H1 (cell line): ENCODE measurements at regions not wholly inside any gene's neighbourhood (a gene's known extent, or its start where the extent isn't known, plus 50 kb on each side); places are given as distances from the start of the nearest gene placed in this dataset.

ENCODE experiments used
- CTCF ChIA-PET: fragments of 300-600 bp; sonication (Branson Sonifier 250); formaldehyde crosslinking; loops from one replicate; lab custom pipeline; 2021; ENCODE audit not compliant: partially characterized antibody; lab: Charles Lee
- POLR2A ChIA-PET: fragments of 300-600 bp; sonication (Branson Sonifier 250); formaldehyde crosslinking; loops from one replicate; lab custom pipeline; 2021; ENCODE audit warnings: inconsistent platforms; ENCODE audit not compliant: partially characterized antibody; lab: Charles Lee
- DNase-seq, 2 experiments: peaks; one replicate each; pipeline versions ENCODE4 v3.0.0 to v3.0.0-alpha.2; 2010 to 2022; ENCODE audit warnings: low spot score in 2 of 2, low read depth in 1 of 2, mixed read lengths in 1 of 2
- FAIRE-seq: peaks from 2 replicates; lab custom pipeline; 2011; peaks lifted over from hg19 to GRCh38; lab: Jason Lieb, UNC
- H2AFZ ChIP-seq: 2 replicates; pipeline ENCODE4 v1.8.1; 2012; ENCODE audit warnings: low read length, inconsistent platforms
- H2AK5ac ChIP-seq: 2 replicates; pipeline ENCODE4 v1.6.1; 2013; ENCODE audit warnings: low read depth, low read length
- H2BK120ac ChIP-seq: replicated peaks from 2 replicates; pipeline ENCODE3; 2013; ENCODE audit warnings: low read depth, low read length, inconsistent platforms
- H2BK12ac ChIP-seq: 2 replicates; pipeline ENCODE4 v1.6.1; 2013; ENCODE audit warnings: low read depth, low read length
- H2BK15ac ChIP-seq: 2 replicates; pipeline ENCODE4 v1.6.1; 2013; ENCODE audit warnings: low read length
- H2BK20ac ChIP-seq: 2 replicates; pipeline ENCODE4 v1.6.1; 2013; ENCODE audit warnings: low read length
- H2BK5ac ChIP-seq: 2 replicates; pipeline ENCODE4 v1.6.1; 2013; ENCODE audit warnings: low read depth, low read length
- H3K14ac ChIP-seq: 2 replicates; pipeline ENCODE4 v1.6.1; 2013; ENCODE audit warnings: inconsistent platforms; ENCODE audit not compliant: insufficient read length
- H3K18ac ChIP-seq: 2 replicates; pipeline ENCODE4 v1.6.1; 2013; ENCODE audit warnings: low read length; ENCODE audit errors: extremely low read depth
- H3K23ac ChIP-seq: 2 replicates; pipeline ENCODE4 v1.6.1; 2013; ENCODE audit warnings: inconsistent platforms; ENCODE audit not compliant: insufficient read length
- H3K23me2 ChIP-seq: 2 replicates; pipeline ENCODE4 v1.6.1; 2013; ENCODE audit warnings: low read depth, low read length
- H3K27ac ChIP-seq: 2 replicates; pipeline ENCODE4 v1.6.1; 2011; ENCODE audit warnings: low read depth, low read length, inconsistent platforms
- H3K27me3 ChIP-seq, 4 experiments: replicated peaks in 1 of 4; 1 replicate in 1 of 4; 2 replicates in 3 of 4; pipeline versions ENCODE4 v1.6.1 to v1.8.1; 2011 to 2013; ENCODE audit warnings: low read length in 3 of 4, mild to moderate bottlenecking in 3 of 4, inconsistent platforms in 2 of 4, mixed read lengths in 2 of 4, moderate library complexity in 1 of 4; ENCODE audit not compliant: control insufficient read depth in 3 of 4, insufficient read depth in 3 of 4; ENCODE audit errors: extremely low read depth in 1 of 4
- H3K36me3 ChIP-seq, 4 experiments: 2 replicates each; pipeline versions ENCODE4 v1.6.1 to v1.8.1; 2011 to 2013; ENCODE audit warnings: mild to moderate bottlenecking in 4 of 4, low read length in 3 of 4, moderate library complexity in 2 of 4, control low read depth in 1 of 4, inconsistent platforms in 1 of 4; ENCODE audit not compliant: insufficient read depth in 4 of 4, control insufficient read depth in 2 of 4
- H3K4ac ChIP-seq: replicated peaks from 2 replicates; pipeline ENCODE3; 2013; ENCODE audit warnings: low read length, low read depth, mixed read lengths, inconsistent platforms; ENCODE audit not compliant: insufficient read length
- H3K4me1 ChIP-seq, 4 experiments: replicated peaks in 1 of 4; 1 replicate in 1 of 4; 2 replicates in 3 of 4; pipeline versions ENCODE4 v1.6.1 to v1.8.1; 2011 to 2013; ENCODE audit warnings: low read length in 3 of 4, inconsistent platforms in 2 of 4, mixed read lengths in 1 of 4; ENCODE audit not compliant: insufficient read depth in 4 of 4, control insufficient read depth in 3 of 4
- H3K4me2 ChIP-seq, 2 experiments: 2 replicates each; pipeline versions ENCODE4 v1.6.1 to v1.8.1; 2011 to 2013; ENCODE audit warnings: low read depth in 2 of 2, low read length in 2 of 2, control low read depth in 1 of 2, inconsistent platforms in 1 of 2, mild to moderate bottlenecking in 1 of 2; ENCODE audit not compliant: insufficient read depth in 1 of 2
- H3K4me3 ChIP-seq, 4 experiments: fragments of 200-600, 300-600 bp in 1 of 4; sonication (generic), shearing (Covaris generic), sonication (Bioruptor Twin) in 1 of 4; 2 replicates each; pipeline versions ENCODE4 v1.5.1 to v1.8.1; 2011 to 2016; ENCODE audit warnings: low read length in 4 of 4, low read depth in 3 of 4, control low read depth in 2 of 4, inconsistent platforms in 2 of 4, mild to moderate bottlenecking in 2 of 4, mixed read lengths in 1 of 4, moderate library complexity in 1 of 4; ENCODE audit not compliant: insufficient read depth in 2 of 4; ENCODE audit errors: extremely low read depth in 1 of 4
- H3K56ac ChIP-seq: replicated peaks from 2 replicates; pipeline ENCODE3; 2013; ENCODE audit warnings: low read depth, mild to moderate bottlenecking, mixed read lengths, low read length, inconsistent platforms; ENCODE audit not compliant: insufficient read length
- H3K79me1 ChIP-seq: 2 replicates; pipeline ENCODE4 v1.6.1; 2013; ENCODE audit warnings: low read depth, low read length, control low read depth
- H3K79me2 ChIP-seq, 2 experiments: 2 replicates each; pipeline versions ENCODE4 v1.6.1 to v1.8.1; 2012 to 2013; ENCODE audit warnings: low read length in 2 of 2, mild to moderate bottlenecking in 2 of 2, inconsistent platforms in 1 of 2; ENCODE audit not compliant: insufficient read depth in 2 of 2, control insufficient read depth in 1 of 2
- H3K9ac ChIP-seq, 4 experiments: replicated peaks in 1 of 4; 1 replicate in 1 of 4; 2 replicates in 3 of 4; pipeline versions ENCODE4 v1.6.1 to v1.8.1; 2011 to 2013; ENCODE audit warnings: low read depth in 3 of 4, low read length in 3 of 4, control low read depth in 2 of 4, mild to moderate bottlenecking in 2 of 4, moderate library complexity in 2 of 4, inconsistent platforms in 1 of 4; ENCODE audit errors: extremely low read depth in 1 of 4
- H3K9me3 ChIP-seq, 2 experiments: 2 replicates each; pipeline versions ENCODE4 v1.6.1 to v1.8.1; 2012 to 2013; ENCODE audit warnings: mild to moderate bottlenecking in 2 of 2, moderate library complexity in 2 of 2, control low read depth in 1 of 2, inconsistent platforms in 1 of 2, low read depth in 1 of 2, low read length in 1 of 2, mixed read lengths in 1 of 2; ENCODE audit not compliant: insufficient read depth in 2 of 2
- H4K20me1 ChIP-seq, 2 experiments: replicated peaks in 1 of 2; 2 replicates each; pipeline versions ENCODE3 to v1.8.1; 2011 to 2013; ENCODE audit warnings: inconsistent platforms in 2 of 2, low read length in 2 of 2, mild to moderate bottlenecking in 1 of 2; ENCODE audit not compliant: insufficient read depth in 2 of 2, control insufficient read depth in 1 of 2
- H4K5ac ChIP-seq: 2 replicates; pipeline ENCODE4 v1.6.1; 2013; ENCODE audit warnings: low read length, low read depth, mixed read lengths, inconsistent platforms; ENCODE audit not compliant: insufficient read length
- H4K8ac ChIP-seq: 2 replicates; pipeline ENCODE4 v1.8.0; 2013; ENCODE audit warnings: mild to moderate bottlenecking, moderate library complexity, low read length, inconsistent platforms; ENCODE audit not compliant: insufficient read depth; ENCODE audit errors: extremely low read depth
- H4K91ac ChIP-seq: replicated peaks from 2 replicates; pipeline ENCODE3; 2013; ENCODE audit warnings: low read length, mixed read lengths, inconsistent platforms; ENCODE audit not compliant: insufficient read length
- CEBPB ChIP-seq: IDR thresholded peaks from 2 replicates; pipeline ENCODE4 v1.6.1; 2012; ENCODE audit warnings: low read depth, low read length
- FOSL1 ChIP-seq: IDR thresholded peaks from 2 replicates; pipeline ENCODE4 v1.6.1; 2011; ENCODE audit warnings: mild to moderate bottlenecking, low read depth, low read length, moderate library complexity; ENCODE audit not compliant: insufficient read depth
- GABPA ChIP-seq: IDR thresholded peaks from 2 replicates; pipeline ENCODE4 v1.6.1; 2011; ENCODE audit warnings: mild to moderate bottlenecking, low read length, moderate library complexity, borderline replicate concordance; ENCODE audit not compliant: insufficient read depth
- GTF2F1 ChIP-seq: IDR thresholded peaks from 2 replicates; pipeline ENCODE4 v1.6.1; 2012; ENCODE audit warnings: low read depth, low read length, improper control_type of control experiment, borderline replicate concordance
- HDAC6 ChIP-seq: IDR thresholded peaks from one replicate; pipeline ENCODE4 v1.7.1; 2012; ENCODE audit warnings: low read depth, mild to moderate bottlenecking, inconsistent platforms, low read length, moderate library complexity
- POU5F1 ChIP-seq: IDR thresholded peaks from 2 replicates; pipeline ENCODE4 v1.6.1; 2011; ENCODE audit warnings: low read depth, mild to moderate bottlenecking, low read length, moderate library complexity
- RAD21 ChIP-seq, 2 experiments: IDR thresholded peaks in 1 of 2; conservative IDR thresholded peaks in 1 of 2; 2 replicates each; pipeline ENCODE4 v1.6.1; 2011; ENCODE audit warnings: low read depth in 2 of 2, low read length in 2 of 2, improper control_type of control experiment in 1 of 2, inconsistent platforms in 1 of 2, mild to moderate bottlenecking in 1 of 2, moderate library complexity in 1 of 2
- RFX5 ChIP-seq: IDR thresholded peaks from 2 replicates; pipeline ENCODE4 v1.6.1; 2011; ENCODE audit warnings: low read depth, low read length, improper control_type of control experiment, borderline replicate concordance
- TAF7 ChIP-seq: optimal IDR thresholded peaks from 2 replicates; pipeline ENCODE3; 2011; ENCODE audit warnings: low read depth, mild to moderate bottlenecking, inconsistent platforms, low read length, moderate library complexity, borderline replicate concordance
- TBP ChIP-seq: IDR thresholded peaks from 2 replicates; pipeline ENCODE4 v1.6.1; 2011; ENCODE audit warnings: low read depth, low read length, improper control_type of control experiment
- WGBS, 2 experiments: shearing (Covaris generic) in 1 of 2; methylation state at CpG; one replicate each; pipeline versions ENCODE4 v1.1.6 to v1.1.7; 2013 to 2015; ENCODE audit warnings: low lambda C conversion rate in 2 of 2, mixed read lengths in 2 of 2, inconsistent platforms in 1 of 2, low coverage in 1 of 2, missing lambda C conversion rate in 1 of 2; ENCODE audit not compliant: insufficient replicate concordance in 2 of 2, insufficient coverage in 1 of 2, insufficient read length in 1 of 2; ENCODE audit errors: extremely low coverage in 1 of 2, missing lambda C conversion rate in 1 of 2; 5-methylcytosine and 5-hydroxymethylcytosine counted together
- TF ChIP-seq, protein P1 (sequence below), 3 experiments: IDR thresholded peaks; 1 replicate in 2 of 3; 2 replicates in 1 of 3; pipeline versions ENCODE4 v1.5.1 to v1.6.1; 2011; ENCODE audit warnings: low read length in 3 of 3, mild to moderate bottlenecking in 3 of 3, inconsistent platforms in 2 of 3, low read depth in 1 of 3, moderate library complexity in 1 of 3; ENCODE audit not compliant: insufficient read depth in 1 of 3; ENCODE audit errors: control extremely low read depth in 1 of 3

- Histone ChIP-seq H2BK120ac (no peak overlapping the region), H3K4me1 (no peaks in the 10 kb centered on the region), H2AFZ (no peak overlapping the region), H3K9me3 (no peaks in the 10 kb centered on the region; a peak in 1 of 4 replicates), H2BK5ac (no peak overlapping the region), H3K79me1 (no peaks in the 10 kb centered on the region), H2AK5ac (no peak overlapping the region), H4K91ac (no peak overlapping the region), H4K5ac (no peak overlapping the region), H3K27ac (no peak overlapping the region), H3K56ac (no peak overlapping the region), H3K79me2 (no peaks in the 10 kb centered on the region), H3K4me3 (no peak overlapping the region), H2BK12ac (no peak overlapping the region), H4K20me1 (no peaks in the 10 kb centered on the region), H3K14ac (no peak overlapping the region), H2BK20ac (no peak overlapping the region), H3K4ac (no peak overlapping the region), H3K9ac (no peak overlapping the region), H2BK15ac (no peak overlapping the region), H3K18ac (no peak overlapping the region), H3K23ac (no peak overlapping the region), H3K23me2 (no peaks in the 10 kb centered on the region), H3K27me3 (no peaks in the 10 kb centered on the region), H3K36me3 (no peaks in the 10 kb centered on the region), H3K4me2 (no peak overlapping the region), H4K8ac (no peak overlapping the region; the same call in 1 of the 2 replicates)
- POLR2A ChIA-PET: no interaction called here
- WGBS, 2 experiments: 81% methylated on average over 6 of the region's 6 CpGs; no CpG with 5 or more reads in 1 of the 2 experiments
- DNase-seq (no peak), FAIRE-seq (no peak)
- CTCF ChIA-PET: no interaction called here
- TF ChIP-seq GTF2F1: no peak
- no peak for TF ChIP-seq CEBPB
- TF ChIP-seq, protein P1, sequence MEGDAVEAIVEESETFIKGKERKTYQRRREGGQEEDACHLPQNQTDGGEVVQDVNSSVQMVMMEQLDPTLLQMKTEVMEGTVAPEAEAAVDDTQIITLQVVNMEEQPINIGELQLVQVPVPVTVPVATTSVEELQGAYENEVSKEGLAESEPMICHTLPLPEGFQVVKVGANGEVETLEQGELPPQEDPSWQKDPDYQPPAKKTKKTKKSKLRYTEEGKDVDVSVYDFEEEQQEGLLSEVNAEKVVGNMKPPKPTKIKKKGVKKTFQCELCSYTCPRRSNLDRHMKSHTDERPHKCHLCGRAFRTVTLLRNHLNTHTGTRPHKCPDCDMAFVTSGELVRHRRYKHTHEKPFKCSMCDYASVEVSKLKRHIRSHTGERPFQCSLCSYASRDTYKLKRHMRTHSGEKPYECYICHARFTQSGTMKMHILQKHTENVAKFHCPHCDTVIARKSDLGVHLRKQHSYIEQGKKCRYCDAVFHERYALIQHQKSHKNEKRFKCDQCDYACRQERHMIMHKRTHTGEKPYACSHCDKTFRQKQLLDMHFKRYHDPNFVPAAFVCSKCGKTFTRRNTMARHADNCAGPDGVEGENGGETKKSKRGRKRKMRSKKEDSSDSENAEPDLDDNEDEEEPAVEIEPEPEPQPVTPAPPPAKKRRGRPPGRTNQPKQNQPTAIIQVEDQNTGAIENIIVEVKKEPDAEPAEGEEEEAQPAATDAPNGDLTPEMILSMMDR (IDR thresholded peaks at IDR 0.05; ENCODE audit: control extremely low read depth in 1 of 3, insufficient read depth in 1 of 3, low read depth in 1 of 3, low read length in 3 of 3): no peak
- TF ChIP-seq RAD21 (IDR thresholded peaks at IDR 0.05 in 1 of 2, conservative IDR thresholded peaks at IDR 0.05 in 1 of 2; ENCODE audit: low read depth in 2 of 2, low read length in 2 of 2): no peak
- no peak for TF ChIP-seq RFX5
- TF ChIP-seq POU5F1: no peak
- TF ChIP-seq FOSL1: no peak
- TF ChIP-seq TAF7: no peak
- TF ChIP-seq HDAC6: no peak
- TF ChIP-seq GABPA: no peak
- no peak for TF ChIP-seq TBP
Measured at GRCh38 chr2:21910832-21911507, 787.2 kb downstream of the TDRD15 start.
